Right renal pelvis (tissue), 4 donors: ENCODE measurements at regions not wholly inside any gene's neighbourhood (a gene's known extent, or its start where the extent isn't known, plus 50 kb on each side); places are given as distances from the start of the nearest gene placed in this dataset.

ENCODE experiments used
- DNase-seq, 4 donors: peaks; one replicate each; pipeline ENCODE4 v3.0.0-alpha.2; 2013; ENCODE audit warnings: low read depth in 4 of 4, low spot score in 3 of 4, missing footprints in 1 of 4

- no peak for DNase-seq
Measured at GRCh38 chr12:24427776-24428175, 478.3 kb upstream of the SOX5 start.

GRCh38 chr12:24425601-24425970 lies 476.1 kb upstream of the SOX5 start:
- DNase-seq = no peak

- no peak for DNase-seq
Measured at GRCh38 chr12:24424889-24425600, 475.6 kb upstream of the SOX5 start.

GRCh38 chr12:24424376-24424775 lies 474.9 kb upstream of the SOX5 start:
- no peak for DNase-seq

GRCh38 chr12:24423611-24424010 lies 474.1 kb upstream of the SOX5 start:
- DNase-seq = no peak

GRCh38 chr12:24421759-24422158 lies 472.3 kb upstream of the SOX5 start:
- DNase-seq = no peak

GRCh38 chr12:24418157-24418556 lies 468.7 kb upstream of the SOX5 start:
- DNase-seq = no peak

GRCh38 chr12:24416423-24417109 lies 467.1 kb upstream of the SOX5 start:
- DNase-seq = no peak

- DNase-seq = no peak
Measured at GRCh38 chr12:24415934-24416333, 466.5 kb upstream of the SOX5 start.

- no peak for DNase-seq
Measured at GRCh38 chr12:24414480-24414879, 465.0 kb upstream of the SOX5 start.

- no peak for DNase-seq
Measured at GRCh38 chr12:24411948-24412347, 462.5 kb upstream of the SOX5 start.

GRCh38 chr12:24409868-24410267 lies 460.4 kb upstream of the SOX5 start:
- no peak for DNase-seq

GRCh38 chr12:24408305-24408704 lies 458.8 kb upstream of the SOX5 start:
- no peak for DNase-seq

- DNase-seq = no peak
Measured at GRCh38 chr12:24407884-24408283, 458.4 kb upstream of the SOX5 start.

GRCh38 chr12:24404086-24404815 lies 454.8 kb upstream of the SOX5 start:
- DNase-seq = no peak

- DNase-seq = no peak
Measured at GRCh38 chr12:24400533-24400932, 451.1 kb upstream of the SOX5 start.

- no peak for DNase-seq
Measured at GRCh38 chr12:24398605-24399004, 449.1 kb upstream of the SOX5 start.

GRCh38 chr12:24396224-24396623 lies 446.8 kb upstream of the SOX5 start:
- no peak for DNase-seq

GRCh38 chr12:24394246-24394645 lies 444.8 kb upstream of the SOX5 start:
- no peak for DNase-seq

GRCh38 chr12:24393071-24393470 lies 443.6 kb upstream of the SOX5 start:
- DNase-seq = no peak

GRCh38 chr12:24389394-24389793 lies 439.9 kb upstream of the SOX5 start:
- no peak for DNase-seq

GRCh38 chr12:24387381-24387780 lies 437.9 kb upstream of the SOX5 start:
- DNase-seq = no peak
